GM19438 (cell line): ENCODE measurements at regions not wholly inside any gene's neighbourhood (a gene's known extent, or its start where the extent isn't known, plus 50 kb on each side); places are given as distances from the start of the nearest gene placed in this dataset.
A peak's percentile ranks its signal among the peaks of the same experiment; 100 is the strongest.

ENCODE experiments used
- ATAC-seq: cut with Tn5 transposase; IDR thresholded peaks from one replicate; pipeline ENCODE4 v1.9.1; 2021; ENCODE audit warnings: low read depth; ENCODE audit not compliant: unreplicated experiment

- ATAC-seq = no peak
Measured at GRCh38 chr6:148134592-148134991, 208.0 kb upstream of the SASH1 start.

DNA sequence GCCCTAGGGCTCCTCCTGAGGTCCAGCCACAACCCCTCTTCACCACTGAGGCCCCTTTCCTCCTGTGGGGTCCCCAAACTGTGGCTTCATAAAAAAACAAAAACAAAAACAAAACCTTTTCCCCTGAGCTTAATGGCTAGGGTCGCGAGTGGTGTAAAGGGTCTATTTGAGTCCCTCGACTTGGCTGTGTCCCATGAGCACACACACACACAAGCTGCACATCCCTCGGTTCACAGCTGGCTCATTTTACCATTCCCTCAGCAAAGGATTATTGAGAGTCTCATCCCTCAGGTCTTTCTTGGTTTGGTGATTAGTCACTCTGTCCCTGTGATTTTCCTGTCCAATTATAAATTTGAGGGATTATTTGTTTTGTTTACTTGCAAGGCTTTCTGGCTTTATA lies 206.1 kb upstream of the SASH1 start:
- ATAC-seq = no peak

DNA sequence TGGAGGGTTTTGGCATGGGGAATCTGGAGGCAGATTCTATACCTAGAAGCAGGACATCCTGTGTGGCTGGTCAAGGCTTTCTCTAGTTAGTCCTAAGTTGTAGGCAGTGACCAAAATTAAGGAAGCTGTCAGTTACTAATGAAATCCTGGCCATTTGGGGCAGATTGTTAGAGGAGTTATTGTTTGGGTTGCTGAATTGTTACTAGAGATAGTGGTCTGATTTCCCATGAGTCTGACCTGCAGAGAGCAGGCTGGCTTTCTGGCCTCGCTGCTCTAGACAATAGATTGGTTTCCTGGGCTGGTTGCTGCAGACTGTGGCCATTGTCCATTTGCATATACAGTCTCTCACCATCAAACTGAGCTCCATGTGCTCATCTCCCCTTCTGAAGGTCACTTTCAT lies 205.0 kb upstream of the SASH1 start:
- ATAC-seq = no peak

DNA sequence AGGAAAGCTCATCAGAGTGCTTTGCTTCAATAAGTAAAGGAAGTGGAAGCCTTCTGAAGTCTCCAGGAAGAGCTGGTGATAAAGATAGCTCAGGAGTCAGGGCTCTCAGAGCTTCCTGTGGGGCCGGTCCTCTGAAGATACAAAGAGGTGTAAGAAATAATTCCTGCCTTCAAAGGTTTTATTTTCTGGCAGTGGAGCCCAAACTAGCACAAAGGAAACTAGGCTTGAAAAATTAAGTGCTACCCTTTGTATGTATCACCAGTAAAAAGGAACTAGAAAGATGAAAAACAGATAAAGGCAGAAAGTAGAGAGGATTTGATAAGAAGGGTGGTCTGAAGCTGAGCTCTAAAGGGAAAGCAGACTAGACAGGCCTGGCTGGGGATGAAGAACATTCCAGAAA lies 204.1 kb upstream of the SASH1 start:
- no peak for ATAC-seq

- no peak for ATAC-seq
Measured at GRCh38 chr6:148140772-148141557, 201.7 kb upstream of the SASH1 start.

GRCh38 chr6:148142821-148143220 lies 199.8 kb upstream of the SASH1 start:
- no peak for ATAC-seq

DNA sequence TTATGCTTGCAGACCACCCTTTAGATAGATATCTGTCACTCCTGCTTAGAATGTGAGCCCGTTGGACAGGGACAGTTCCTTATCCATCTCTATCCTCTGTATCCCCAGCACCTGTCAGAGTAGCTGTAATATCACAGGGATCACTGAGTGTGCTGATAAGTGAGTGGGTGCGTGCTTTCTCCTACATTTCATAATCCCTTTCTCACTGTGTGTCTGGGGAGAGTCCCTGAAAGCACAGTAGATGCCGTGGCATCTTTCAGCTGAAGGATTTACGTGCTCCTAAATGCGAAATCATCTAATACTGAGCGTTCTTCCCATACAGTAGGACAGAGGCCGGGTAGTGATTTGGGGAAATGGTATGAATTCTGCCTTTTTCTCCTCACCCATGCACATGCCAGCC lies 198.9 kb upstream of the SASH1 start:
- no peak for ATAC-seq

- ATAC-seq = peak; percentile 72
Measured at GRCh38 chr6:148144917-148145521, 197.6 kb upstream of the SASH1 start.

- ATAC-seq = no peak
Measured at GRCh38 chr6:148146717-148147462, 195.7 kb upstream of the SASH1 start.

- no peak for ATAC-seq
Measured at GRCh38 chr6:148147463-148147830, 195.2 kb upstream of the SASH1 start.

- ATAC-seq = no peak
Measured at GRCh38 chr6:148151896-148152643, 190.6 kb upstream of the SASH1 start.

GRCh38 chr6:148154668-148155067 lies 188.0 kb upstream of the SASH1 start:
- no peak for ATAC-seq

GRCh38 chr6:148155293-148155692 lies 187.3 kb upstream of the SASH1 start:
- no peak for ATAC-seq

DNA sequence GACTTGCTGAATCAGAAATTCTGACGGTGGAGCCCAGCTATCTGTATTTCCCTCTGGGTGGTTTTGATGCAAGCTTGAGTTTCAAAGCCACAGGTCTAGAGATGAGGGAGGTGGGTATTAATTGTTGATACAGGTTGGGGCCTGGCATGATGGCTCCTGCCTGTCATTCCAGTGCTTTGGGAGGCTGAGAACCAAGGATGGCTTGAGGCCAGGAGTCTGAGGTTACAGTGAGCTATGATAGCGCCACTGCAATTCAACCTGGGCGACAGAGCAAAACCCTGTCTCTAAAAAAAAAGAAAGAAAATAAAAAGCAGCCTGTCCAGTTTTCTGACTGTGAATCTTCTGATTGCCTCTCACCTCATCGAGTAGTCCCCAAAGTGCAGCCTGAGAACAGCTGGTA lies 184.8 kb upstream of the SASH1 start:
- no peak for ATAC-seq

- no peak for ATAC-seq
Measured at GRCh38 chr6:148164645-148165044, 178.0 kb upstream of the SASH1 start.

DNA sequence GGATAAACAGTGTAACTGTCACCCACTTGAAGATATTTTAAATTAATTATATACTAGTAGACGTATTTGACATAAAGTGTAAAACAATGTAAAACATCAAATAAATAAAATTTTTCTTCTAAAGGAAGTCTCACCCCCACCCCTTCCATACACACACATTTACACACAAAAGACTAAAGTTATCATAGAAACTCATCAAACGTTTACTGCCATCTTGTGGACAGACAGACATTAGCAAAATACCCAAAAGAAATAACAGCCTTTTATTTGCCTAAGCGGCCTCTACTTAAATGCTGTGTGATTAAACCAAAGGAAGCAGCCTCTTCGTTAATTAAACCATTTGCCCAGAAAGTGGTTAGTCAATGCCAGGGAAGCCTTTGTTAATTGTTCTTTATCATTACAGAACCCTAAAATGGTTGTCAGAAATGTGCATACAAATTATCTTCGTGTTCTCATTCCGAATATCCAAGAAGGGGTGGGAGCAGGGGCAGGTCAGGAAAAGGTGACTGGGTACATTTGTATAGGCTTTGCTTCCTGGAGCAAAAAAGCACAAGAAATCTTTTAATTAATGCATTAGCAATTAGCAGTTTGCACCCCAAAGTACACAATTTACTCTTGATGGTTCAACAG lies 176.2 kb upstream of the SASH1 start:
- no peak for ATAC-seq

- no peak for ATAC-seq
Measured at GRCh38 chr6:148169706-148170105, 172.9 kb upstream of the SASH1 start.

DNA sequence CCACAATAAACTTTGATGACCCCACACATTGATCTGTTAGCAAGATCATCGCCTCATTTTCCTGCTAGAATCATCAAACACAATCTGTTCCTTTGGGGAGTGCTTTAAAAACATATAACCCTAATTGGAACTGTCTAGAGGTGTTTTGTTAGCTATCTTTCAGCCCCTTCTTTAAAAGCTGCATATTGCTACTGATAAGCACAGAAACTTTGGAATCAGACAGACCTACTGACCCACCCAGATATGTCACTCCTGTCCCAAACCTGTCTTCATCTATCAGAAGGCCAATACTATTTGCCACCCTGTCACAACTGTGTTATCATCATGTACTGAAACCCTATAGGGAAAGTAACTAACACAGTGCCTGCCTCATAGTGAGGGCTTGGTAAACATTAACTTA lies 172.4 kb upstream of the SASH1 start:
- ATAC-seq = no peak

DNA sequence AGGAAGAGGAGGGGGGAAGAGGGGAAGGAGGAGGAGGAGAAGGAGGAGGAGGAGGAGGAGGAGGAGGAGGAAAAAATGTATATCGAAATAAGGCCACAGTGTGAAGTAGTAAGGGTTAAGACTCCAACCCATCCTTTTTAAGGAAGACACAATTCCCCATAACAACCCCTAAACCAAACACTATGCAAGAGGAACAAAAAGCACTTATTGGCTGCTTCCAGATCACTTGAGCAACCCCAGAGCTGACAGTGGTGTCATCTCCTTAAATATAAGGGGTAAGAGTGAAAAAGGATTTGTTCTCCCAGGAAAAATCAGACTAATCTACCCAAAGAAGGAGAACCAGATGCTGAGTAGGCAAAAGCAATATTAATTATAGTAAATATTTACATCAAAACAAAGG lies 169.1 kb upstream of the SASH1 start:
- ATAC-seq = no peak

GRCh38 chr6:148175550-148176188 lies 167.0 kb upstream of the SASH1 start:
- ATAC-seq = no peak
